ENCODE measurements at regions not wholly inside any gene's neighbourhood (a gene's known extent, or its start where the extent isn't known, plus 50 kb on each side); places are given as distances from the start of the nearest gene placed in this dataset.
"Not testable (repeated sequence)": the region's sequence is repeated elsewhere in the genome, so short reads cannot be mapped to it uniquely, and the experiment has no call there.

- no peak for DNase-seq
- no peaks in the 10 kb centered on the region for H3K4me1 ChIP-seq
- H3K27me3 ChIP-seq = no peaks in the 10 kb centered on the region
- intact Hi-C loops (cut with DNase I; ENCODE audit: low total_unique reads) = loop anchor here (10.0 kb wide), 1 partner anchor 941 kb away; no protein-coding TSS in a partner anchor
- no peak overlapping the region for H3K4me3 ChIP-seq
- H3K36me3 ChIP-seq = no peaks in the 10 kb centered on the region
- no peaks in the 10 kb centered on the region for H3K9me3 ChIP-seq
- no peak for TF ChIP-seq CTCF (IDR thresholded peaks at IDR 0.05)
- H3K27ac ChIP-seq = no peak overlapping the region
These were observed 1000.4 kb downstream of the MAT2B start for GRCh38 chr5:164505791-164506190.

DNA sequence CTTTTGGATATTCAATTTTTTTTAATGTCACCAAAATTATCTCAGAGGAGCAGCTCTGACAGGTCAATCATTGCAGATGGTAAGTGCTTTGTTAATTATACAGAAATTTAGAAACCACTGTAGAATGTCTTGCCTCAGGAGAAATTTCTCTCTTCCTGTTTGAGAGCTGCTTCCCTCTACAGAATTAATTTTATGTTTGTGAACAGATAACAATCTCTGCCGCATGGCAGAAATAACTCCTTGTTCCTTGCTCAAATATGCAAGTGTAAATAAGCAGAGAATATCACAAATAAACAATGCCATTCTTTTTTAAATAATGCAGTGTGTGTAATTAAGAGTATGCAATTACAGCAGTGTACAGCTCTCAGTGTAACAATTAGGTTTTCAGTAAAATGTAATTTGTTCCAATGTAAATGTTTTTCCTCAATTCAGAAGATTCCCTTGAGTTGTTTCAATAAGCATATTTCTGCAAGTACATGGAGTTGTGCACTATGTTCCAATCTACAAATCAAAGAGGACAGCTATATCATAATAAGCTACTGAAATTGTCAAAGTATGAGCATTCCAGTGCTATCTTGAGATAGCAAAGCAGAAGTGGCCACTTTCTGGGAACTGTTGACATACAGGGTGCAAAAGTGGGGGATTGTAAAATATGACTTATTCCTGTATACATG is 1012.8 kb downstream of the MAT2B start:
- H3K9me3 ChIP-seq = no peaks in the 10 kb centered on the region
- H3K27me3 ChIP-seq = no peaks in the 10 kb centered on the region
- H3K4me3 ChIP-seq = no peak overlapping the region
- H3K36me3 ChIP-seq = no peaks in the 10 kb centered on the region
- DNase-seq = no peak
- no peaks in the 10 kb centered on the region for H3K4me1 ChIP-seq
- intact Hi-C loops (cut with DNase I; ENCODE audit: low total_unique reads) = no loop called here
- no peak for TF ChIP-seq CTCF (IDR thresholded peaks at IDR 0.05)
- H3K27ac ChIP-seq = no peak overlapping the region

DNA sequence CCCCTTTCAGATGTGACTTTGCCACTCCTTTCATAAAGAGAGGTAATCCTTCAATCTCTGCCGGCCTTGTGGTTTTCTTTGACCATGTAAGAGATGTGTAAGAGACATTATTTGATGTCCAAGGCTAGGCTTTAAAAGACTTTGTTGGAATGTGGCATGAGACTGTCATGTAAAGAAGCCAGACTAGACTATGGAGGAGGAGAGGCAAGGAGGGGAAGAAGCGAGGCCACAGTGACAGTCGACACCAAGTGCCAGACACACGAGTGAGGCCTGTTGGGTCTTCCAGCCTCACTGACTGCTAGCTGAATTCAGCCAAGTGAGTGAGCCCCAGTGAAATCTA is 1013.3 kb downstream of the MAT2B start:
- no peak for DNase-seq
- Histone ChIP-seq H3K9me3 (no peaks in the 10 kb centered on the region), H3K4me1 (no peaks in the 10 kb centered on the region), H3K36me3 (no peaks in the 10 kb centered on the region), H3K27ac (no peak overlapping the region), H3K27me3 (no peaks in the 10 kb centered on the region), H3K4me3 (no peak overlapping the region)
- intact Hi-C loops (cut with DNase I; ENCODE audit: low total_unique reads) = no loop called here
- TF ChIP-seq CTCF (IDR thresholded peaks at IDR 0.05) = no peak

GRCh38 chr5:164532235-164532900 is 1026.9 kb downstream of the MAT2B start:
- Histone ChIP-seq H3K4me3 (no peak overlapping the region), H3K27me3 (no peaks in the 10 kb centered on the region), H3K36me3 (no peaks in the 10 kb centered on the region), H3K4me1 (no peaks in the 10 kb centered on the region), H3K27ac (no peak overlapping the region), H3K9me3 (peaks cover 0 to 4% (median 0%) of the 10 kb centered on the region in 3 donors)
- TF ChIP-seq CTCF (IDR thresholded peaks at IDR 0.05) = no peak
- intact Hi-C loops (cut with DNase I; ENCODE audit: low total_unique reads) = no loop called here
- DNase-seq = no peak

- H3K4me3 ChIP-seq; H3K4me1 ChIP-seq; DNase-seq; H3K9me3 ChIP-seq; H3K36me3 ChIP-seq; H3K27me3 ChIP-seq; intact Hi-C loops (cut with DNase I; ENCODE audit: low total_unique reads); H3K27ac ChIP-seq: not testable (repeated sequence)
These were observed 1028.0 kb downstream of the MAT2B start for GRCh38 chr5:164533426-164533825.

DNA sequence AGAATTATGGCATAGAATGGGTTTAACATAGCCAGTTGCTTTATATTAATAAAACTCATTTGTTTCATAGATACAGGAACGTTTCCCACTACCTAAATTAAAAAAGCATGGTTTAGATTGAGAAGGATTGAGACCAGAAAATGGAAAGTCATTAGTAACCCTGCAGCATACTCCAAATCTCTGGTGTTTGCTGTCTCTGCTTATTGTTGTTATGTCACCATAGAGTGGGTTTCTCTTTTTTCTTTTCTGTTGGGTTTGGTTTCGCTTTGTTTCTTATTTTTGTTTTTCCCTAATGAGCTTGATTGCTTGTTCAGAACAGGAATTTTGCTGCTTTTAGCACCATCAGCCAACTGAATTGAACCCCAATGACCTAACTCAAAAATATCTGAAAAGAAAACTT is 1034.8 kb downstream of the MAT2B start:
- intact Hi-C loops (cut with DNase I; ENCODE audit: low total_unique reads) = no loop called here
- no peak overlapping the region for H3K27ac ChIP-seq
- no peaks in the 10 kb centered on the region for H3K27me3 ChIP-seq
- no peaks in the 10 kb centered on the region for H3K36me3 ChIP-seq
- H3K4me3 ChIP-seq = no peak overlapping the region
- no peaks in the 10 kb centered on the region for H3K4me1 ChIP-seq
- no peaks in the 10 kb centered on the region for H3K9me3 ChIP-seq
- TF ChIP-seq CTCF (IDR thresholded peaks at IDR 0.05) = no peak
- no peak for DNase-seq

Data from tibial artery (tissue), 4 donors.